GM23338 (cell line): ENCODE measurements at regions not wholly inside any gene's neighbourhood (a gene's known extent, or its start where the extent isn't known, plus 50 kb on each side); places are given as distances from the start of the nearest gene placed in this dataset.

Experiments used
- ATAC-seq: fragments of 200-7000 bp; cut with Tn5 transposase; 3 replicates; pipeline ENCODE4 v1.9.1; 2020
- DNase-seq: peaks from one replicate; pipeline ENCODE4 v3.0.0-alpha.2; 2015; ENCODE audit warnings: low spot score
- H2AFZ ChIP-seq: fragments of 200-600 bp; sonication (generic); 2 replicates; pipeline ENCODE4 v1.8.0; 2016; ENCODE audit warnings: antibody characterized with exemption, mild to moderate bottlenecking, moderate library complexity
- H3F3A ChIP-seq: fragments of 200-600 bp; sonication (generic); replicated peaks from 2 replicates; pipeline ENCODE4 v1.8.0; 2017; ENCODE audit warnings: antibody characterized with exemption, mixed run types, low read depth
- H3K27ac ChIP-seq: fragments of 200-600 bp; sonication (generic); 2 replicates; pipeline ENCODE4 v1.6.1; 2016; ENCODE audit warnings: low read depth
- H3K27me3 ChIP-seq: fragments of 200-600 bp; sonication (generic); 2 replicates; pipeline ENCODE4 v1.8.0; 2016; ENCODE audit warnings: mild to moderate bottlenecking, mixed run types, moderate library complexity; ENCODE audit not compliant: insufficient read depth
- H3K36me3 ChIP-seq: fragments of 200-600 bp; sonication (generic); 2 replicates; pipeline ENCODE4 v1.8.0; 2016; ENCODE audit warnings: mild to moderate bottlenecking; ENCODE audit not compliant: insufficient read depth
- H3K4me1 ChIP-seq: fragments of 200-600 bp; sonication (generic); 2 replicates; pipeline ENCODE4 v1.8.0; 2016; ENCODE audit warnings: mild to moderate bottlenecking, moderate library complexity; ENCODE audit not compliant: insufficient read depth
- H3K4me2 ChIP-seq: fragments of 200-600 bp; sonication (generic); 2 replicates; pipeline ENCODE4 v1.7.1; 2017; ENCODE audit warnings: mixed run types
- H3K4me3 ChIP-seq: fragments of 200-600 bp; sonication (generic); 2 replicates; pipeline ENCODE4 v1.6.1; 2016; ENCODE audit warnings: mixed run types
- H3K79me2 ChIP-seq: fragments of 200-600 bp; sonication (generic); replicated peaks from 2 replicates; pipeline ENCODE4 v1.8.0; 2017; ENCODE audit warnings: mild to moderate bottlenecking; ENCODE audit not compliant: insufficient read depth
- H3K9me2 ChIP-seq: fragments of 200-600 bp; sonication (generic); 2 replicates; pipeline ENCODE4 v1.8.0; 2017; ENCODE audit not compliant: insufficient read depth
- H4K20me1 ChIP-seq: fragments of 200-600 bp; sonication (generic); replicated peaks from 2 replicates; pipeline ENCODE4 v1.8.0; 2017; ENCODE audit warnings: mild to moderate bottlenecking; ENCODE audit not compliant: insufficient read depth
- H3K27ac Mint-ChIP-seq: 2 replicates; pipeline ENCODE4 v1.8.0; 2020; ENCODE audit warnings: inconsistent platforms, mild to moderate bottlenecking, moderate library complexity, mixed read lengths
- H3K27me3 Mint-ChIP-seq: 3 replicates; pipeline ENCODE4 v1.8.0; 2022; ENCODE audit warnings: low read depth, mild to moderate bottlenecking, moderate library complexity, mixed read lengths, inconsistent platforms; ENCODE audit not compliant: insufficient read depth, poor library complexity
- H3K36me3 Mint-ChIP-seq: 3 replicates; pipeline ENCODE4 v1.8.0; 2021; ENCODE audit warnings: low read depth, mild to moderate bottlenecking, inconsistent platforms, moderate library complexity, mixed read lengths
- H3K4me1 Mint-ChIP-seq: 3 replicates; pipeline ENCODE4 v1.8.0; 2020; ENCODE audit warnings: mild to moderate bottlenecking, inconsistent platforms, mixed read lengths
- H3K4me3 Mint-ChIP-seq: 3 replicates; pipeline ENCODE4 v1.8.0; 2021; ENCODE audit warnings: moderate library complexity, mild to moderate bottlenecking, inconsistent platforms, mixed read lengths
- H3K9me3 Mint-ChIP-seq: 3 replicates; pipeline ENCODE4 v1.8.0; 2020; ENCODE audit warnings: moderate library complexity, mild to moderate bottlenecking, inconsistent platforms, mixed read lengths
- EZH2phosphoT487 ChIP-seq: fragments of 200-600 bp; sonication (generic); IDR thresholded peaks from one replicate; pipeline ENCODE4 v1.8.1; 2018; ENCODE audit warnings: antibody characterized with exemption; ENCODE audit not compliant: unreplicated experiment
- JUNB ChIP-seq: IDR thresholded peaks from one replicate; pipeline ENCODE4 v1.6.1; 2016; ENCODE audit warnings: antibody characterized with exemption; ENCODE audit not compliant: unreplicated experiment
- NANOG ChIP-seq: IDR thresholded peaks from 2 replicates; pipeline ENCODE4 v1.6.1; 2016; ENCODE audit warnings: antibody characterized with exemption, borderline replicate concordance
- POLR2AphosphoS5 ChIP-seq: IDR thresholded peaks from 2 replicates; pipeline ENCODE4 v1.6.1; 2016; ENCODE audit warnings: antibody characterized with exemption, low read depth
- STAT1 ChIP-seq: IDR thresholded peaks from one replicate; pipeline ENCODE4 v1.6.1; 2016; ENCODE audit warnings: antibody characterized with exemption; ENCODE audit not compliant: unreplicated experiment
- ZNF331 ChIP-seq: fragments of 250-450 bp; sonication (Bioruptor Pico); IDR thresholded peaks from 2 replicates; pipeline ENCODE4 v1.5.0; 2020; ENCODE audit warnings: low read depth, mild to moderate bottlenecking, moderate library complexity
- TF ChIP-seq, protein P1 (sequence below): IDR thresholded peaks from 2 replicates; pipeline ENCODE4 v1.6.1; 2016; ENCODE audit warnings: antibody characterized with exemption
- TF ChIP-seq, protein P2 (sequence below), 2 experiments: fragments of 200-600 bp in 1 of 2; sonication (generic) in 1 of 2; conservative IDR thresholded peaks; 2 replicates each; pipeline versions ENCODE4 v1.5.1 to v1.6.1; 2016 to 2017; ENCODE audit warnings: antibody characterized with exemption in 2 of 2, low read depth in 2 of 2, mild to moderate bottlenecking in 2 of 2, moderate library complexity in 1 of 2

DNA sequence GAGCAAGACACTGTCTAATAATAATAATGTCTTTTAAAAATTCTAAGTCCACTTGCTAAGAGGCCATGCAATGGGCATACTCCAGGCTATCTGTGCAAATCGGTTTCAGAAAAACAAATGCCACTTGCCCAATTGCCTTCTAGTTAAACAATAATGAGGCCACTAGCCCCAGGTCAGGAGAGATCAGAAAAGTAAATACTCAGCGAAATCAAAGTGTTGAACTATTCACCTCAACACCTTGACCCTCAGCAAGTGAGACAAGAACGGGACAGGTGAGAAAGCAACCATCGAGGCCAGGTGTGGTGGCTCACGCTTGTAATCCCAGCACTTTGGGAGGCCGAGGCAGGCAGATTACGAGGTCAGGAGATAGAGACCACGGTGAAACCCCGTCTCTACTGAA lies 72.3 kb upstream of the SYN3 start (continued):
- TF ChIP-seq, protein P1, sequence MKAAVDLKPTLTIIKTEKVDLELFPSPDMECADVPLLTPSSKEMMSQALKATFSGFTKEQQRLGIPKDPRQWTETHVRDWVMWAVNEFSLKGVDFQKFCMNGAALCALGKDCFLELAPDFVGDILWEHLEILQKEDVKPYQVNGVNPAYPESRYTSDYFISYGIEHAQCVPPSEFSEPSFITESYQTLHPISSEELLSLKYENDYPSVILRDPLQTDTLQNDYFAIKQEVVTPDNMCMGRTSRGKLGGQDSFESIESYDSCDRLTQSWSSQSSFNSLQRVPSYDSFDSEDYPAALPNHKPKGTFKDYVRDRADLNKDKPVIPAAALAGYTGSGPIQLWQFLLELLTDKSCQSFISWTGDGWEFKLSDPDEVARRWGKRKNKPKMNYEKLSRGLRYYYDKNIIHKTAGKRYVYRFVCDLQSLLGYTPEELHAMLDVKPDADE, result no peak
- TF ChIP-seq JUNB, result no peak

DNA sequence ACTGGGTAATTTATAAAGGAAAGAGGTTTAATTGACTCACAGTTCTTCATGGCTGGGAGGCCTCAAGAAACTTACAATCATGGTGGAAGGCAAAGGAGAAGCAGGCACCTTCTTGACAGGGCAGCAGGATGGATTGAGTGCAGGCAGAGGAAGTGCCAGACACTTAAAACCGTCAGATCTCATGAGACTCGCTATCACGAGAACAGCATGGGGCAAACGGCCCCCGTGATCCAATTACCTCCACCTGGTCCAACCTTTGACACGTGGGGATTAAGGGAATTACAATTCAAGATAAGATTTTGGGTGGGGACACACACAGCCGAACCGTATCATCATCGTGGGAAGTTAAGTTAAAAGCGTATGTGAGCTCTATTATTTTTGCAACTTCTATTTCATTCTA lies 71.4 kb upstream of the SYN3 start:
- Histone ChIP-seq H3K27ac (no peak overlapping the region), H2AFZ (no peak overlapping the region), H4K20me1 (no peaks in the 10 kb centered on the region), H3K4me2 (no peak overlapping the region), H3K36me3 (no peaks in the 10 kb centered on the region), H3F3A (no peaks in the 10 kb centered on the region), H3K27me3 (peaks cover 3% of the 10 kb centered on the region; the same call in 1 of the 2 replicates), H3K4me1 (no peaks in the 10 kb centered on the region), H3K79me2 (no peaks in the 10 kb centered on the region), H3K4me3 (no peak overlapping the region), H3K9me2 (no peaks in the 10 kb centered on the region)
- DNase-seq, result no peak
- no peak overlapping the region for H3K4me3 Mint-ChIP-seq
- H3K9me3 Mint-ChIP-seq, result no peaks in the 10 kb centered on the region; the same call in 1 of the 3 replicates
- TF ChIP-seq STAT1, result no peak
- no peaks in the 10 kb centered on the region for H3K36me3 Mint-ChIP-seq
- ATAC-seq, result no peak
- no peak overlapping the region for H3K27ac Mint-ChIP-seq
- peaks cover 8% of the 10 kb centered on the region for H3K27me3 Mint-ChIP-seq
- no peaks in the 10 kb centered on the region for H3K4me1 Mint-ChIP-seq

DNA sequence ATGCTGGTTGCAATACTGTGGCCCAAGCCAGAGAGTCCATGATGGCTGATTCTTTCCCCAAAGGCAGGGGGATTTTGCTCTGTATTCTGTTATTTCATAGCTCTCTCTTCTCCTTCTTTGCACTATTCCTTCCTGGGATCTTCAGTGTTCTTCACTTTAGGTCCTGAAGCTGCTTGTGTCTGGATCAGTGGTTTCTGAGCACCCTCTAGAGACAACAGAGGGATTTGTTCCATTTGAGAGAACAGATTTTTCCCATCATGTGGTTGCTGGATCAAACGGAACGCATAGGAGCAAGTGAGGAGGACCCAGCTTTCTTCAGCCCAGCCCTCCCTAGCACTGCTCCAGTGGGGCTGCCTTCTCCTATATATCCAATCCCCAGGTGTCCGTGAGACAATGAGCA lies 68.7 kb upstream of the SYN3 start:
- no peak overlapping the region for H3K27ac ChIP-seq
- H3K36me3 ChIP-seq, result no peaks in the 10 kb centered on the region
- H3F3A ChIP-seq, result no peaks in the 10 kb centered on the region
- H3K27me3 ChIP-seq, result no peaks in the 10 kb centered on the region
- TF ChIP-seq, protein P2, sequence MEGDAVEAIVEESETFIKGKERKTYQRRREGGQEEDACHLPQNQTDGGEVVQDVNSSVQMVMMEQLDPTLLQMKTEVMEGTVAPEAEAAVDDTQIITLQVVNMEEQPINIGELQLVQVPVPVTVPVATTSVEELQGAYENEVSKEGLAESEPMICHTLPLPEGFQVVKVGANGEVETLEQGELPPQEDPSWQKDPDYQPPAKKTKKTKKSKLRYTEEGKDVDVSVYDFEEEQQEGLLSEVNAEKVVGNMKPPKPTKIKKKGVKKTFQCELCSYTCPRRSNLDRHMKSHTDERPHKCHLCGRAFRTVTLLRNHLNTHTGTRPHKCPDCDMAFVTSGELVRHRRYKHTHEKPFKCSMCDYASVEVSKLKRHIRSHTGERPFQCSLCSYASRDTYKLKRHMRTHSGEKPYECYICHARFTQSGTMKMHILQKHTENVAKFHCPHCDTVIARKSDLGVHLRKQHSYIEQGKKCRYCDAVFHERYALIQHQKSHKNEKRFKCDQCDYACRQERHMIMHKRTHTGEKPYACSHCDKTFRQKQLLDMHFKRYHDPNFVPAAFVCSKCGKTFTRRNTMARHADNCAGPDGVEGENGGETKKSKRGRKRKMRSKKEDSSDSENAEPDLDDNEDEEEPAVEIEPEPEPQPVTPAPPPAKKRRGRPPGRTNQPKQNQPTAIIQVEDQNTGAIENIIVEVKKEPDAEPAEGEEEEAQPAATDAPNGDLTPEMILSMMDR (conservative IDR thresholded peaks at IDR 0.05; ENCODE audit: low read depth in 2 of 2), result peak; percentile 76 to 88
- TF ChIP-seq POLR2AphosphoS5, result no peak
- TF ChIP-seq NANOG, result no peak
- H4K20me1 ChIP-seq, result no peaks in the 10 kb centered on the region
- H3K9me3 Mint-ChIP-seq, result no peaks in the 10 kb centered on the region; the same call in 1 of the 3 replicates
- H3K27me3 Mint-ChIP-seq, result peaks cover 10% of the 10 kb centered on the region
- no peak overlapping the region for H3K4me3 ChIP-seq
- no peaks in the 10 kb centered on the region for H3K4me1 Mint-ChIP-seq
- no peak overlapping the region for H3K4me2 ChIP-seq
- no peaks in the 10 kb centered on the region for H3K79me2 ChIP-seq
- H3K4me3 Mint-ChIP-seq, result no peak overlapping the region
- H3K9me2 ChIP-seq, result peaks cover 3% of the 10 kb centered on the region
- no peaks in the 10 kb centered on the region for H3K4me1 ChIP-seq
- H3K27ac Mint-ChIP-seq, result no peak overlapping the region
- DNase-seq, result peak; percentile 75
- no peak overlapping the region for H2AFZ ChIP-seq
- H3K36me3 Mint-ChIP-seq, result no peaks in the 10 kb centered on the region; the same call in 2 of the 3 replicates
- ATAC-seq, result peak; percentile 98

DNA sequence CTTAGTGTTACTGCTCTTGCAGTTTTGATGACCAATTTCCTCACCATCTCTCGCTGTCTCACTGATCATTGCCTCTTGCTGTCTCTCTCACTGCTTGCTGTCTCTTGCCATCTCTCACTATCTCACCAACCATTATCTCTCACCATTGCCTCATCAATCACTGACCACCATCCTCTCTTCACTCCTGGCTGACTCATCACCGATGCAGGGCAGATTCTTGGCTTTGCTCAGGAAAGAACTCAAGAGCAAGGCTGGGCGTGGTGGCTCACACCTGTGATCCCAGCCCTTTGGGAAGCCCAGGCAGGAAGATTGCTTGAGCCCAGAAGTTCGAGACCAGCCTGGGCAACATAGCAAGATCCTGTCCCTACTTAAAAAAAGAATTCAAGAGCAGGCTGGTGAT lies 66.3 kb upstream of the SYN3 start:
- no peak overlapping the region for H3K4me3 ChIP-seq
- no peaks in the 10 kb centered on the region for H4K20me1 ChIP-seq
- no peaks in the 10 kb centered on the region for H3K79me2 ChIP-seq
- Mint-ChIP-seq H3K27me3 (peaks cover 6% of the 10 kb centered on the region), H3K9me3 (no peaks in the 10 kb centered on the region; the same call in 1 of the 3 replicates), H3K4me3 (no peak overlapping the region), H3K27ac (no peak overlapping the region), H3K36me3 (no peaks in the 10 kb centered on the region; the same call in 2 of the 3 replicates), H3K4me1 (no peaks in the 10 kb centered on the region)
- H2AFZ ChIP-seq, result no peak overlapping the region
- DNase-seq (no peak), ATAC-seq (no peak)
- H3K36me3 ChIP-seq, result no peaks in the 10 kb centered on the region
- H3K27me3 ChIP-seq, result no peaks in the 10 kb centered on the region
- no peaks in the 10 kb centered on the region for H3F3A ChIP-seq
- peaks cover 3% of the 10 kb centered on the region for H3K9me2 ChIP-seq
- no peaks in the 10 kb centered on the region for H3K4me1 ChIP-seq
- H3K27ac ChIP-seq, result no peak overlapping the region
- H3K4me2 ChIP-seq, result no peak overlapping the region
- no peak for TF ChIP-seq POLR2AphosphoS5
- no peak for TF ChIP-seq STAT1
- TF ChIP-seq EZH2phosphoT487, result no peak
- TF ChIP-seq, protein P1, result no peak
- TF ChIP-seq ZNF331 (CRISPR knock-in tag), result no peak
